ENCODE measurements at regions not wholly inside any gene's neighbourhood (a gene's known extent, or its start where the extent isn't known, plus 50 kb on each side); places are given as distances from the start of the nearest gene placed in this dataset.

DNA sequence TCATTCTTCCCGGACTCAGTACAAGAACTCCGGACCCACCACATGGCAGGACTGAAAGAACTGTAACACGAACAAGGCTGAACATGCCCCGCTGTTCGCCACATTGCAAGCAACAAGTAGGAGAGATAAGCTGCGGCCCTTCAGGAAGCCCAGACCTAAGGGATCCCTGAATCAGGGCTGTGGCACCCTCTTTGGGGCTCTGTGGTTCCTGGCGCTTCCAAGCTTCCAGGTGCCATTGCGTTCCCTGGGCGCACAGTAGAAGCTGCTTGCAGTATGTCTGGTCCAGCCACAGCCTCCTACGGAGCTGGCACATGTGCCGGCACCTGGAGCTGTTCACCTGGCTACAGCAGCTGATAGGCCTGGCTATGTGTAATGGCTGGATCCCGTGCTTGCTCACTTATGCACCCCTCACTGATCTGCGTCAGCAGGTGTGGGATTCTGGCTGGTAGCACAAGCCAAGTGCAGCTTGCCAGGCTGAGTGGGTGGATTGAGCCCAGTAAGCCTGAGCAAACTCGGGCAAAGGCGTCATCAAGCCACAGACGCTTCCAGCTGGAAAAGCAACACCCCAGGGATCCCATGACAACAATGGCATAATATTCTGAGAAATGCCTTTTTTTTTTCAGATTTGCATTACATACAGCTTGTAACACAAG is 748.6 kb upstream of the GBE1 start:
- TF ChIP-seq EZH2 (IDR thresholded peaks at IDR 0.05; ENCODE audit: low read depth, unreplicated experiment) (no peak), CREB1 (CRISPR knock-in tag; IDR thresholded peaks at IDR 0.05; ENCODE audit: low read depth) (no peak), POLR2AphosphoS5 (IDR thresholded peaks at IDR 0.05; ENCODE audit: low read depth) (no peak), JUNB (IDR thresholded peaks at IDR 0.05; ENCODE audit: unreplicated experiment) (no peak), EZH2phosphoT487 (IDR thresholded peaks at IDR 0.05; ENCODE audit: unreplicated experiment) (no peak), ZNF331 (CRISPR knock-in tag; IDR thresholded peaks at IDR 0.05; ENCODE audit: low read depth) (no peak), ETS1 (IDR thresholded peaks at IDR 0.05) (no peak), STAT1 (IDR thresholded peaks at IDR 0.05; ENCODE audit: unreplicated experiment) (no peak), ZNF114 (CRISPR knock-in tag; IDR thresholded peaks at IDR 0.05) (no peak)
- TF ChIP-seq, protein P1, sequence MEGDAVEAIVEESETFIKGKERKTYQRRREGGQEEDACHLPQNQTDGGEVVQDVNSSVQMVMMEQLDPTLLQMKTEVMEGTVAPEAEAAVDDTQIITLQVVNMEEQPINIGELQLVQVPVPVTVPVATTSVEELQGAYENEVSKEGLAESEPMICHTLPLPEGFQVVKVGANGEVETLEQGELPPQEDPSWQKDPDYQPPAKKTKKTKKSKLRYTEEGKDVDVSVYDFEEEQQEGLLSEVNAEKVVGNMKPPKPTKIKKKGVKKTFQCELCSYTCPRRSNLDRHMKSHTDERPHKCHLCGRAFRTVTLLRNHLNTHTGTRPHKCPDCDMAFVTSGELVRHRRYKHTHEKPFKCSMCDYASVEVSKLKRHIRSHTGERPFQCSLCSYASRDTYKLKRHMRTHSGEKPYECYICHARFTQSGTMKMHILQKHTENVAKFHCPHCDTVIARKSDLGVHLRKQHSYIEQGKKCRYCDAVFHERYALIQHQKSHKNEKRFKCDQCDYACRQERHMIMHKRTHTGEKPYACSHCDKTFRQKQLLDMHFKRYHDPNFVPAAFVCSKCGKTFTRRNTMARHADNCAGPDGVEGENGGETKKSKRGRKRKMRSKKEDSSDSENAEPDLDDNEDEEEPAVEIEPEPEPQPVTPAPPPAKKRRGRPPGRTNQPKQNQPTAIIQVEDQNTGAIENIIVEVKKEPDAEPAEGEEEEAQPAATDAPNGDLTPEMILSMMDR (conservative IDR thresholded peaks at IDR 0.05; ENCODE audit: low read depth in 2 of 2), result no peak
- TF ChIP-seq, protein P2, sequence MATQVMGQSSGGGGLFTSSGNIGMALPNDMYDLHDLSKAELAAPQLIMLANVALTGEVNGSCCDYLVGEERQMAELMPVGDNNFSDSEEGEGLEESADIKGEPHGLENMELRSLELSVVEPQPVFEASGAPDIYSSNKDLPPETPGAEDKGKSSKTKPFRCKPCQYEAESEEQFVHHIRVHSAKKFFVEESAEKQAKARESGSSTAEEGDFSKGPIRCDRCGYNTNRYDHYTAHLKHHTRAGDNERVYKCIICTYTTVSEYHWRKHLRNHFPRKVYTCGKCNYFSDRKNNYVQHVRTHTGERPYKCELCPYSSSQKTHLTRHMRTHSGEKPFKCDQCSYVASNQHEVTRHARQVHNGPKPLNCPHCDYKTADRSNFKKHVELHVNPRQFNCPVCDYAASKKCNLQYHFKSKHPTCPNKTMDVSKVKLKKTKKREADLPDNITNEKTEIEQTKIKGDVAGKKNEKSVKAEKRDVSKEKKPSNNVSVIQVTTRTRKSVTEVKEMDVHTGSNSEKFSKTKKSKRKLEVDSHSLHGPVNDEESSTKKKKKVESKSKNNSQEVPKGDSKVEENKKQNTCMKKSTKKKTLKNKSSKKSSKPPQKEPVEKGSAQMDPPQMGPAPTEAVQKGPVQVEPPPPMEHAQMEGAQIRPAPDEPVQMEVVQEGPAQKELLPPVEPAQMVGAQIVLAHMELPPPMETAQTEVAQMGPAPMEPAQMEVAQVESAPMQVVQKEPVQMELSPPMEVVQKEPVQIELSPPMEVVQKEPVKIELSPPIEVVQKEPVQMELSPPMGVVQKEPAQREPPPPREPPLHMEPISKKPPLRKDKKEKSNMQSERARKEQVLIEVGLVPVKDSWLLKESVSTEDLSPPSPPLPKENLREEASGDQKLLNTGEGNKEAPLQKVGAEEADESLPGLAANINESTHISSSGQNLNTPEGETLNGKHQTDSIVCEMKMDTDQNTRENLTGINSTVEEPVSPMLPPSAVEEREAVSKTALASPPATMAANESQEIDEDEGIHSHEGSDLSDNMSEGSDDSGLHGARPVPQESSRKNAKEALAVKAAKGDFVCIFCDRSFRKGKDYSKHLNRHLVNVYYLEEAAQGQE (IDR thresholded peaks at IDR 0.05; ENCODE audit: unreplicated experiment), result no peak
- TF ChIP-seq, protein P3, sequence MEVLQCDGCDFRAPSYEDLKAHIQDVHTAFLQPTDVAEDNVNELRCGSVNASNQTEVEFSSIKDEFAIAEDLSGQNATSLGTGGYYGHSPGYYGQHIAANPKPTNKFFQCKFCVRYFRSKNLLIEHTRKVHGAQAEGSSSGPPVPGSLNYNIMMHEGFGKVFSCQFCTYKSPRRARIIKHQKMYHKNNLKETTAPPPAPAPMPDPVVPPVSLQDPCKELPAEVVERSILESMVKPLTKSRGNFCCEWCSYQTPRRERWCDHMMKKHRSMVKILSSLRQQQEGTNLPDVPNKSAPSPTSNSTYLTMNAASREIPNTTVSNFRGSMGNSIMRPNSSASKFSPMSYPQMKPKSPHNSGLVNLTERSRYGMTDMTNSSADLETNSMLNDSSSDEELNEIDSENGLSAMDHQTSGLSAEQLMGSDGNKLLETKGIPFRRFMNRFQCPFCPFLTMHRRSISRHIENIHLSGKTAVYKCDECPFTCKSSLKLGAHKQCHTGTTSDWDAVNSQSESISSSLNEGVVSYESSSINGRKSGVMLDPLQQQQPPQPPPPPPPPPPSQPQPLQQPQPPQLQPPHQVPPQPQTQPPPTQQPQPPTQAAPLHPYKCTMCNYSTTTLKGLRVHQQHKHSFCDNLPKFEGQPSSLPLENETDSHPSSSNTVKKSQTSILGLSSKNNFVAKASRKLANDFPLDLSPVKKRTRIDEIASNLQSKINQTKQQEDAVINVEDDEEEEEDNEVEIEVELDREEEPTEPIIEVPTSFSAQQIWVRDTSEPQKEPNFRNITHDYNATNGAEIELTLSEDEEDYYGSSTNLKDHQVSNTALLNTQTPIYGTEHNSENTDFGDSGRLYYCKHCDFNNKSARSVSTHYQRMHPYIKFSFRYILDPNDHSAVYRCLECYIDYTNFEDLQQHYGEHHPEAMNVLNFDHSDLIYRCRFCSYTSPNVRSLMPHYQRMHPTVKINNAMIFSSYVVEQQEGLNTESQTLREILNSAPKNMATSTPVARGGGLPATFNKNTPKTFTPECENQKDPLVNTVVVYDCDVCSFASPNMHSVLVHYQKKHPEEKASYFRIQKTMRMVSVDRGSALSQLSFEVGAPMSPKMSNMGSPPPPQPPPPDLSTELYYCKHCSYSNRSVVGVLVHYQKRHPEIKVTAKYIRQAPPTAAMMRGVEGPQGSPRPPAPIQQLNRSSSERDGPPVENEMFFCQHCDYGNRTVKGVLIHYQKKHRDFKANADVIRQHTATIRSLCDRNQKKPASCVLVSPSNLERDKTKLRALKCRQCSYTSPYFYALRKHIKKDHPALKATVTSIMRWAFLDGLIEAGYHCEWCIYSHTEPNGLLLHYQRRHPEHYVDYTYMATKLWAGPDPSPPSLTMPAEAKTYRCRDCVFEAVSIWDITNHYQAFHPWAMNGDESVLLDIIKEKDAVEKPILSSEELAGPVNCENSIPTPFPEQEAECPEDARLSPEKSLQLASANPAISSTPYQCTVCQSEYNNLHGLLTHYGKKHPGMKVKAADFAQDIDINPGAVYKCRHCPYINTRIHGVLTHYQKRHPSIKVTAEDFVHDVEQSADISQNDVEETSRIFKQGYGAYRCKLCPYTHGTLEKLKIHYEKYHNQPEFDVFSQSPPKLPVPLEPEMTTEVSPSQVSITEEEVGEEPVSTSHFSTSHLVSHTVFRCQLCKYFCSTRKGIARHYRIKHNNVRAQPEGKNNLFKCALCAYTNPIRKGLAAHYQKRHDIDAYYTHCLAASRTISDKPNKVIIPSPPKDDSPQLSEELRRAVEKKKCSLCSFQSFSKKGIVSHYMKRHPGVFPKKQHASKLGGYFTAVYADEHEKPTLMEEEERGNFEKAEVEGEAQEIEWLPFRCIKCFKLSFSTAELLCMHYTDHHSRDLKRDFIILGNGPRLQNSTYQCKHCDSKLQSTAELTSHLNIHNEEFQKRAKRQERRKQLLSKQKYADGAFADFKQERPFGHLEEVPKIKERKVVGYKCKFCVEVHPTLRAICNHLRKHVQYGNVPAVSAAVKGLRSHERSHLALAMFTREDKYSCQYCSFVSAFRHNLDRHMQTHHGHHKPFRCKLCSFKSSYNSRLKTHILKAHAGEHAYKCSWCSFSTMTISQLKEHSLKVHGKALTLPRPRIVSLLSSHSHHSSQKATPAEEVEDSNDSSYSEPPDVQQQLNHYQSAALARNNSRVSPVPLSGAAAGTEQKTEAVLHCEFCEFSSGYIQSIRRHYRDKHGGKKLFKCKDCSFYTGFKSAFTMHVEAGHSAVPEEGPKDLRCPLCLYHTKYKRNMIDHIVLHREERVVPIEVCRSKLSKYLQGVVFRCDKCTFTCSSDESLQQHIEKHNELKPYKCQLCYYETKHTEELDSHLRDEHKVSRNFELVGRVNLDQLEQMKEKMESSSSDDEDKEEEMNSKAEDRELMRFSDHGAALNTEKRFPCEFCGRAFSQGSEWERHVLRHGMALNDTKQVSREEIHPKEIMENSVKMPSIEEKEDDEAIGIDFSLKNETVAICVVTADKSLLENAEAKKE (CRISPR knock-in tag; IDR thresholded peaks at IDR 0.05), result no peak
